ENCODE measurements at regions not wholly inside any gene's neighbourhood (a gene's known extent, or its start where the extent isn't known, plus 50 kb on each side); places are given as distances from the start of the nearest gene placed in this dataset.

DNA sequence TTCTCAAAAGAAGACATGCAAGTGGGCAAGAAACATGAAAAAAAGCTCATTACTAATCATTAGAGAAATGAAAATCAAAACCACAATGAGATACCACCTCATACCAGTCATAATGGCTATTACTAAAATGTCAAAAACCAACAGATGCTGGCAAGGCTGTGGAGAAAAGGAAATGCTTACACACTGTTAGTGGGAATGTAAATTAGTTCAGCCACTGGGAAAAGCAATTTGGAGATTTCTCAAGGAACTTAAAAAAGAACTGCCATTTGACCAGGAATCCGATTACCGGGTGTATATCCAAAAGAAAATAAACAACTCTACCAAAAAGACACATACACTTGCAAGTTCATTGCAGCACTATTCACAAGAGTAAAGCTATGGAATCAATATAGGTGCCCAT lies 595.4 kb upstream of the RIOK2 start:
- peak; percentile 45 for DNase-seq (ENCODE audit: low read depth)
- TF ChIP-seq CTCF (conservative IDR thresholded peaks at IDR 0.05; ENCODE audit: low read length) = no peak
- no peak overlapping the region for H3K4me3 ChIP-seq (ENCODE audit: low read length)

- no peak for TF ChIP-seq CTCF (conservative IDR thresholded peaks at IDR 0.05; ENCODE audit: low read length)
- DNase-seq (ENCODE audit: low read depth) = no peak
- H3K4me3 ChIP-seq (ENCODE audit: low read length) = no peak overlapping the region
Measured at GRCh38 chr5:97788369-97788768, 605.3 kb upstream of the RIOK2 start.

DNA sequence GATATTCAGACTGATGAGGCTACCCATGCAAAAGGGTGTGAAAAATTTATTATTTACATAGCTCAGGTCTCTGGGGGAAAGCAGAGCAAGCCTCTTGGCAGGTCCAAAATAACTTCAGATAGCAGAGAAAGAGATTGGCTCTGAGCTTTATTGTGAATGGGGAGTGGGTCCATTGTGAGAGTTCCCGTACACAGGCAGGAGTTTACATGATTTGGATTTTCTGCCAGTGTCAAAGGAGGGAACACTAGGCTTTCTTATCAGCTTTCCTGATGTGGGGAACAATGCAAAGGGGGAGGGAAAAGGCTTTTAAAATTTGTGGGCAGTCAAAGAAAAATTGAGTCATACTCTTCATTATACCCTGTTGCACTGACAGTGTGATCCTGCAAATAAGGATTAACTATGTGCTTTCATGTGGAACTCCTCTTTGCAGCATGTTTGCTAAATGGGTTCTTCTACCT lies 615.0 kb upstream of the RIOK2 start:
- no peak overlapping the region for H3K4me3 ChIP-seq (ENCODE audit: low read length)
- no peak for DNase-seq (ENCODE audit: low read depth)
- TF ChIP-seq CTCF (conservative IDR thresholded peaks at IDR 0.05; ENCODE audit: low read length) = no peak

DNA sequence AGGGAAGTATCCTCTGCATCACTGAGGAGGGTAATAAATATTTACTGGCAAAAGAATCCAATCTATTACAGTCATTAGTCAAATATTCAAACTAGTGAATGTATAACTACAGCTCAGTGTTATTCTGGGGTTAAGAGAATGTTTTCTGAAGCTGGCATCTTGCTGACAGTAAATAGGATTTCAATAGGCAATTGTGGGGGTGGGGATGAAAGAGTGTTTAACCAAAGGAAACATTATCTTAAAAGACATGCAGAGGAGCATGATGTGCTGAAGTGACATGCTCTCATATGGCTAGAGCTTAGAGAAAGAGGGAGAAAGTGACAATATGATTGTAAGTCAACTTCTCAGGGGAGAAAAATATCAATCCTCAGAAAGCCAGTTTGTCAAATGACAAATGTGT lies 618.4 kb upstream of the RIOK2 start:
- no peak for TF ChIP-seq CTCF (conservative IDR thresholded peaks at IDR 0.05; ENCODE audit: low read length)
- DNase-seq (ENCODE audit: low read depth) = no peak
- H3K4me3 ChIP-seq (ENCODE audit: low read length) = no peak overlapping the region

DNA sequence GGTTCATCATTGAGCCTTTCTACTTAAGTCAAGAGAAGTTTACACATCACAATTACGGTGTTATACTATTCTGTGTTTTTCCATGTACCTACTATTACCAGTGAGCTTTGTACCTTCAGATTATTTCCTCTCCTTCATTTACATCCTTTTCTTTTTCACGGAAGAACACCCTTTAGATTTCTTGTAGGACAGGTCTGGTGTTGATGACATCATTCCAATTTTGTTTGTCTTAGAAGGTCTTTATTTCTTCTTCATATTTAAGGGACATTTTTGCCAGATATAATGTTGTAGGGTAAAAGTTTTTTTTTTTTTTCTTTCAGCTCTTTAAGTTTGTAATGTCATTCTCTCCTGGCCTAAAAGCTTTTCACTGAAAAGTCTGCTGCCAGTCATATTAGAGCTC lies 637.1 kb upstream of the RIOK2 start:
- DNase-seq (ENCODE audit: low read depth) = no peak
- TF ChIP-seq CTCF (conservative IDR thresholded peaks at IDR 0.05; ENCODE audit: low read length) = no peak

GRCh38 chr5:97832645-97833296 lies 649.7 kb upstream of the RIOK2 start:
- no peak overlapping the region for H3K4me3 ChIP-seq (ENCODE audit: low read length)
- no peak for TF ChIP-seq CTCF (conservative IDR thresholded peaks at IDR 0.05; ENCODE audit: low read length)
- no peak for DNase-seq (ENCODE audit: low read depth)

More for the DNA sequence above, 637.1 kb upstream of the RIOK2 start:
- H3K4me3 ChIP-seq (ENCODE audit: low read length) = no peak overlapping the region

- H3K4me3 ChIP-seq (ENCODE audit: low read length) = no peak overlapping the region
- no peak for TF ChIP-seq CTCF (conservative IDR thresholded peaks at IDR 0.05; ENCODE audit: low read length)
- DNase-seq (ENCODE audit: low read depth) = no peak
Measured at GRCh38 chr5:97834561-97834960, 651.5 kb upstream of the RIOK2 start.
